A549 (cell line): ENCODE measurements at regions not wholly inside any gene's neighbourhood (a gene's known extent, or its start where the extent isn't known, plus 50 kb on each side); places are given as distances from the start of the nearest gene placed in this dataset.

Experiments used
- ATAC-seq, 2 experiments: fragments of 200-7000 bp in 1 of 2; fragments of >200 bp in 1 of 2; cut with Nextera tagmentation in 1 of 2; cut with Tn5 transposase in 1 of 2; 3 replicates each; pipeline versions ENCODE4 v1.8.0 to v1.9.1; 2018 to 2020; ENCODE audit warnings: mild to moderate bottlenecking in 1 of 2, moderate library complexity in 1 of 2
- CTCF ChIA-PET: fragments of 300-600 bp; sonication (Branson Sonifier 250); formaldehyde crosslinking; extraction: SDS; loops from one replicate; lab custom pipeline; 2021; ENCODE audit warnings: antibody characterized with exemption, inconsistent platforms; lab: Yijun Ruan, JAX
- POLR2A ChIA-PET: fragments of 350-600 bp; formaldehyde crosslinking; extraction: SDS; loops from one replicate; lab custom pipeline; 2021; ENCODE audit warnings: antibody characterized with exemption, inconsistent platforms; lab: Yijun Ruan, JAX
- DNase-seq, 2 experiments: peaks; one replicate each; pipeline versions ENCODE4 v3.0.0 to v3.0.0-alpha.2; 2011 to 2016; ENCODE audit warnings: low read depth in 1 of 2, low spot score in 1 of 2
- FAIRE-seq: peaks from 2 replicates; lab custom pipeline; 2011; peaks lifted over from hg19 to GRCh38; lab: Jason Lieb, UNC
- H3K27ac ChIP-seq, 2 experiments: fragments of >200 bp; sonication (Bioruptor Twin); formaldehyde crosslinking; 3 replicates each; pipeline ENCODE4 v1.5.1; 2016 to 2017
- H3K4me1 ChIP-seq: fragments of >200 bp; sonication (Bioruptor Twin); formaldehyde crosslinking; 3 replicates; pipeline ENCODE4 v1.6.1; 2016
- H3K4me2 ChIP-seq: fragments of >200 bp; sonication (Bioruptor Twin); formaldehyde crosslinking; 3 replicates; pipeline ENCODE4 v1.6.1; 2016
- H3K4me3 ChIP-seq: fragments of >200 bp; sonication (Bioruptor Twin); formaldehyde crosslinking; 3 replicates; pipeline ENCODE4 v1.5.1; 2016
- H3K9me3 ChIP-seq: fragments of >200 bp; sonication (Bioruptor Twin); formaldehyde crosslinking; 3 replicates; pipeline ENCODE4 v1.6.1; 2016
- ATOH8 ChIP-seq: fragments of 250-450 bp; sonication (Bioruptor Pico); IDR thresholded peaks from 2 replicates; pipeline ENCODE4 v1.5.0; 2020; ENCODE audit warnings: low read depth, mild to moderate bottlenecking, moderate library complexity
- BHLHE40 ChIP-seq: IDR thresholded peaks from 2 replicates; pipeline ENCODE4 v1.6.1; 2012; ENCODE audit warnings: low read depth, low read length, inconsistent platforms
- CBX2 ChIP-seq: fragments of 200-600 bp; sonication (generic); IDR thresholded peaks from 2 replicates; pipeline ENCODE4 v1.6.1; 2016; ENCODE audit warnings: low read depth, mild to moderate bottlenecking, borderline replicate concordance
- CHD2 ChIP-seq: fragments of 150-350 bp; IDR thresholded peaks from 2 replicates; pipeline ENCODE4 v1.6.1; 2014; ENCODE audit warnings: low read length; ENCODE audit not compliant: partially characterized antibody
- E2F6 ChIP-seq: IDR thresholded peaks from 2 replicates; pipeline ENCODE4 v1.6.1; 2012; ENCODE audit warnings: low read depth, borderline replicate concordance
- EHF ChIP-seq: fragments of 250-450 bp; sonication (Bioruptor Pico); IDR thresholded peaks from 2 replicates; pipeline ENCODE4 v1.5.0; 2020; ENCODE audit warnings: mild to moderate bottlenecking
- EHMT2 ChIP-seq: fragments of 200-600 bp; sonication (generic); IDR thresholded peaks from 2 replicates; pipeline ENCODE4 v1.6.1; 2016; ENCODE audit warnings: antibody characterized with exemption, low read depth, mild to moderate bottlenecking, moderate library complexity
- FOSB ChIP-seq: fragments of 250-450 bp; sonication (Bioruptor Pico); IDR thresholded peaks from 2 replicates; pipeline ENCODE4 v1.5.0; 2020; ENCODE audit warnings: mild to moderate bottlenecking, moderate library complexity
- FOXS1 ChIP-seq: fragments of 250-450 bp; sonication (Bioruptor Pico); IDR thresholded peaks from 2 replicates; pipeline ENCODE4 v1.5.0; 2020; ENCODE audit warnings: mild to moderate bottlenecking, moderate library complexity
- HDAC2 ChIP-seq: fragments of 200-600 bp; sonication (generic); IDR thresholded peaks from 2 replicates; pipeline ENCODE4 v1.6.1; 2016
- JUN ChIP-seq, 2 experiments: fragments of >200 bp; sonication (Bioruptor Twin); formaldehyde crosslinking; IDR thresholded peaks; 2 replicates in 1 of 2; 3 replicates in 1 of 2; pipeline ENCODE4 v1.6.1; 2016 to 2017
- JUNB ChIP-seq: fragments of >200 bp; sonication (Bioruptor Twin); formaldehyde crosslinking; IDR thresholded peaks from 2 replicates; pipeline ENCODE4 v1.6.1; 2016
- KDM1A ChIP-seq: fragments of 200-600 bp; sonication (generic); IDR thresholded peaks from 2 replicates; pipeline ENCODE4 v1.6.1; 2016; ENCODE audit warnings: low read depth, mild to moderate bottlenecking
- KDM5A ChIP-seq: fragments of 200-600 bp; sonication (generic); IDR thresholded peaks from 2 replicates; pipeline ENCODE4 v1.6.1; 2016; ENCODE audit warnings: antibody characterized with exemption, mild to moderate bottlenecking
- MYC ChIP-seq: IDR thresholded peaks from 2 replicates; pipeline ENCODE4 v1.6.1; 2012; ENCODE audit warnings: mild to moderate bottlenecking, inconsistent platforms, low read length, improper control_type of control experiment, borderline replicate concordance
- NPAS2 ChIP-seq: fragments of 250-450 bp; sonication (Bioruptor Pico); IDR thresholded peaks from 2 replicates; pipeline ENCODE4 v1.8.0; 2022; ENCODE audit warnings: mild to moderate bottlenecking, moderate library complexity, borderline replicate concordance
- NR3C1 ChIP-seq: fragments of >200 bp; sonication (Bioruptor Twin); formaldehyde crosslinking; IDR thresholded peaks from 3 replicates; pipeline ENCODE4 v1.6.1; 2017
- PBX3 ChIP-seq: IDR thresholded peaks from 2 replicates; pipeline ENCODE4 v1.6.1; 2012
- RAD21 ChIP-seq, 2 experiments: fragments of >200 bp in 1 of 2; sonication (Bioruptor Twin) in 1 of 2; formaldehyde crosslinking in 1 of 2; IDR thresholded peaks in 1 of 2; conservative IDR thresholded peaks in 1 of 2; 2 replicates in 1 of 2; 3 replicates in 1 of 2; pipeline ENCODE4 v1.6.1; 2012 to 2018; ENCODE audit warnings: inconsistent platforms in 1 of 2
- RARB ChIP-seq: fragments of 250-450 bp; sonication (Bioruptor Pico); IDR thresholded peaks from 2 replicates; pipeline ENCODE4 v1.8.0; 2021; ENCODE audit warnings: mild to moderate bottlenecking, moderate library complexity
- RCOR1 ChIP-seq: fragments of 150-350 bp; IDR thresholded peaks from 2 replicates; pipeline ENCODE4 v1.6.1; 2014; ENCODE audit warnings: antibody characterized with exemption, low read length, low read depth
- RNF2 ChIP-seq: fragments of 200-600 bp; sonication (generic); IDR thresholded peaks from 2 replicates; pipeline ENCODE4 v1.6.1; 2016; ENCODE audit warnings: low read depth, mild to moderate bottlenecking, antibody characterized with exemption, moderate library complexity, borderline replicate concordance
- SREBF2 ChIP-seq: fragments of 450-650 bp; IDR thresholded peaks from 2 replicates; pipeline ENCODE4 v1.6.1; 2014; ENCODE audit warnings: mild to moderate bottlenecking, moderate library complexity
- TFCP2L1 ChIP-seq: fragments of 250-450 bp; sonication (Bioruptor Pico); IDR thresholded peaks from 2 replicates; pipeline ENCODE4 v1.5.0; 2021; ENCODE audit warnings: mild to moderate bottlenecking
- USF2 ChIP-seq: fragments of 450-650 bp; IDR thresholded peaks from 2 replicates; pipeline ENCODE4 v1.6.1; 2014; ENCODE audit warnings: antibody characterized with exemption
- ZFP36 ChIP-seq: fragments of 450-650 bp; IDR thresholded peaks from 2 replicates; pipeline ENCODE4 v1.6.1; 2014; ENCODE audit warnings: borderline replicate concordance; ENCODE audit not compliant: partially characterized antibody
- ZNF302 ChIP-seq: fragments of 250-450 bp; sonication (Bioruptor Pico); IDR thresholded peaks from 2 replicates; pipeline ENCODE4 v1.9.0; 2021; ENCODE audit warnings: inconsistent platforms, mild to moderate bottlenecking, moderate library complexity
- WGBS: methylation state at CpG from one replicate; pipeline ENCODE4 v1.1.6; 2017; ENCODE audit errors: missing lambda C conversion rate; 5-methylcytosine and 5-hydroxymethylcytosine counted together

- ATAC-seq (no peak), FAIRE-seq (no peak), DNase-seq (no peak)
- Histone ChIP-seq H3K4me2 (no peak overlapping the region), H3K4me3 (no peak overlapping the region), H3K4me1 (no peaks in the 10 kb centered on the region), H3K27ac (no peak overlapping the region), H3K9me3 (no peaks in the 10 kb centered on the region)
- TF ChIP-seq TFCP2L1: no peak
- TF ChIP-seq FOSB (CRISPR knock-in tag): no peak
- TF ChIP-seq EHF (CRISPR knock-in tag): no peak
- no peak for TF ChIP-seq ZFP36
- no peak for TF ChIP-seq FOXS1 (CRISPR knock-in tag)
- TF ChIP-seq HDAC2: no peak
- no peak for TF ChIP-seq NR3C1
- no peak for TF ChIP-seq CBX2
- no peak for TF ChIP-seq SREBF2
- TF ChIP-seq RNF2: no peak
- TF ChIP-seq RARB: no peak
- no peak for TF ChIP-seq NPAS2 (CRISPR knock-in tag)
- no peak for TF ChIP-seq MYC
- no peak for TF ChIP-seq CHD2
- no peak for TF ChIP-seq ATOH8 (CRISPR knock-in tag)
- 58% methylated on average over 4 of the region's 5 CpGs for WGBS
- CTCF ChIA-PET: no interaction called here
- POLR2A ChIA-PET: no interaction called here
These were observed 115.3 kb downstream of the TRIM29 start for GRCh38 chr11:120022617-120023016.

GRCh38 chr11:120021978-120022377, 115.9 kb downstream of the TRIM29 start:
- CTCF ChIA-PET: interaction anchor here (1.1 kb wide), 1 partner anchor 11 kb away, joined by 3 read pairs; no protein-coding TSS in a partner anchor
- H3K4me3 ChIP-seq: no peak overlapping the region
- DNase-seq: no peak
- TF ChIP-seq FOXS1 (CRISPR knock-in tag): no peak
- no peak for TF ChIP-seq RCOR1
- TF ChIP-seq JUN (IDR thresholded peaks at IDR 0.05): no peak
- H3K27ac ChIP-seq: no peak overlapping the region
- no peak overlapping the region for H3K4me2 ChIP-seq
- no peak for FAIRE-seq
- no peaks in the 10 kb centered on the region for H3K4me1 ChIP-seq
- WGBS: 75% methylated on average over 5 of the region's 5 CpGs
- POLR2A ChIA-PET: no interaction called here
- ATAC-seq: no peak
- H3K9me3 ChIP-seq: no peaks in the 10 kb centered on the region

- CTCF ChIA-PET: interaction anchor here (1.1 to 1.5 kb wide), 2 partner anchors 10 to 87 kb away, joined by 3 to 4 read pairs; no protein-coding TSS in a partner anchor
- TF ChIP-seq JUNB: no peak
- no peak for TF ChIP-seq EHMT2
- no peak for TF ChIP-seq USF2
- TF ChIP-seq RAD21 (conservative IDR thresholded peaks at IDR 0.05 in 1 of 2, IDR thresholded peaks at IDR 0.05 in 1 of 2): no peak
- no peak for TF ChIP-seq ZNF302 (CRISPR knock-in tag)
- no peak for TF ChIP-seq BHLHE40
- TF ChIP-seq KDM5A: no peak
- TF ChIP-seq KDM1A: no peak
- no peak for TF ChIP-seq NR3C1
- TF ChIP-seq E2F6: no peak
- TF ChIP-seq CHD2: no peak
- TF ChIP-seq ATOH8 (CRISPR knock-in tag): no peak
- TF ChIP-seq PBX3: no peak
- POLR2A ChIA-PET: no interaction called here
These were observed 116.4 kb downstream of the TRIM29 start for GRCh38 chr11:120021391-120021953.

More at GRCh38 chr11:120021391-120021953, 116.4 kb downstream of the TRIM29 start:
- Histone ChIP-seq H3K4me1 (no peaks in the 10 kb centered on the region), H3K9me3 (no peaks in the 10 kb centered on the region), H3K4me2 (no peak overlapping the region), H3K27ac (no peak overlapping the region), H3K4me3 (no peak overlapping the region)
- FAIRE-seq (no peak), ATAC-seq (no peak), DNase-seq (no peak)
- WGBS: 37% methylated on average over 6 of the region's 7 CpGs
